MM.1S (cell line): ENCODE measurements at regions not wholly inside any gene's neighbourhood (a gene's known extent, or its start where the extent isn't known, plus 50 kb on each side); places are given as distances from the start of the nearest gene placed in this dataset.

Experiments used
- EZH2 ChIP-seq: fragments of 300-600 bp; sonication (generic); optimal IDR thresholded peaks from 2 replicates; pipeline ENCODE3; 2017; ENCODE audit warnings: low read depth, mild to moderate bottlenecking, antibody characterized with exemption, low read length, mixed read lengths
- EZH2phosphoT487 ChIP-seq: fragments of 300-600 bp; sonication (generic); IDR thresholded peaks from 2 replicates; pipeline ENCODE4 v1.6.1; 2018; ENCODE audit warnings: antibody characterized with exemption, low read length
- TF ChIP-seq, protein P1 (sequence below): fragments of 300-600 bp; sonication (generic); IDR thresholded peaks from 2 replicates; pipeline ENCODE4 v1.5.1; 2016; ENCODE audit warnings: antibody characterized with exemption, low read length, mixed read lengths

- no peak for TF ChIP-seq EZH2phosphoT487
- TF ChIP-seq, protein P1, sequence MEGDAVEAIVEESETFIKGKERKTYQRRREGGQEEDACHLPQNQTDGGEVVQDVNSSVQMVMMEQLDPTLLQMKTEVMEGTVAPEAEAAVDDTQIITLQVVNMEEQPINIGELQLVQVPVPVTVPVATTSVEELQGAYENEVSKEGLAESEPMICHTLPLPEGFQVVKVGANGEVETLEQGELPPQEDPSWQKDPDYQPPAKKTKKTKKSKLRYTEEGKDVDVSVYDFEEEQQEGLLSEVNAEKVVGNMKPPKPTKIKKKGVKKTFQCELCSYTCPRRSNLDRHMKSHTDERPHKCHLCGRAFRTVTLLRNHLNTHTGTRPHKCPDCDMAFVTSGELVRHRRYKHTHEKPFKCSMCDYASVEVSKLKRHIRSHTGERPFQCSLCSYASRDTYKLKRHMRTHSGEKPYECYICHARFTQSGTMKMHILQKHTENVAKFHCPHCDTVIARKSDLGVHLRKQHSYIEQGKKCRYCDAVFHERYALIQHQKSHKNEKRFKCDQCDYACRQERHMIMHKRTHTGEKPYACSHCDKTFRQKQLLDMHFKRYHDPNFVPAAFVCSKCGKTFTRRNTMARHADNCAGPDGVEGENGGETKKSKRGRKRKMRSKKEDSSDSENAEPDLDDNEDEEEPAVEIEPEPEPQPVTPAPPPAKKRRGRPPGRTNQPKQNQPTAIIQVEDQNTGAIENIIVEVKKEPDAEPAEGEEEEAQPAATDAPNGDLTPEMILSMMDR = no peak
- no peak for TF ChIP-seq EZH2
Measured at GRCh38 chr14:48876806-48877340, 709.3 kb downstream of the RPS29 start.
